Myocyte (in vitro differentiated cells): ENCODE measurements at regions not wholly inside any gene's neighbourhood (a gene's known extent, or its start where the extent isn't known, plus 50 kb on each side); places are given as distances from the start of the nearest gene placed in this dataset.

ENCODE experiments used
- DNase-seq: peaks from one replicate; pipeline ENCODE4 v3.0.0-alpha.2; 2012; ENCODE audit warnings: low read depth

GRCh38 chr4:125062115-125063050 is 252.4 kb upstream of the FAT4 start:
- no peak for DNase-seq

- no peak for DNase-seq
Observed at GRCh38 chr4:125060376-125060775, 254.4 kb upstream of the FAT4 start.

GRCh38 chr4:125049711-125050110 is 265.0 kb upstream of the FAT4 start:
- DNase-seq: no peak

GRCh38 chr4:125045311-125045710 is 269.4 kb upstream of the FAT4 start:
- DNase-seq: no peak

- no peak for DNase-seq
Observed at GRCh38 chr4:125044886-125045285, 269.9 kb upstream of the FAT4 start.

- no peak for DNase-seq
Observed at GRCh38 chr4:125043486-125043885, 271.3 kb upstream of the FAT4 start.

GRCh38 chr4:125042041-125042440 is 272.7 kb upstream of the FAT4 start:
- no peak for DNase-seq

- DNase-seq: no peak
Observed at GRCh38 chr4:125041372-125041930, 273.3 kb upstream of the FAT4 start.

- no peak for DNase-seq
Observed at GRCh38 chr4:125039550-125039949, 275.2 kb upstream of the FAT4 start.

- DNase-seq: no peak
Observed at GRCh38 chr4:125022855-125023501, 291.8 kb upstream of the FAT4 start.

- no peak for DNase-seq
Observed at GRCh38 chr4:125021189-125021588, 293.6 kb upstream of the FAT4 start.

GRCh38 chr4:125020089-125021034 is 294.4 kb upstream of the FAT4 start:
- DNase-seq: no peak

- DNase-seq: no peak
Observed at GRCh38 chr4:125016892-125017299, 297.9 kb upstream of the FAT4 start.

GRCh38 chr4:125013891-125014290 is 300.9 kb upstream of the FAT4 start:
- peak; percentile 7 for DNase-seq

- DNase-seq: no peak
Observed at GRCh38 chr4:125011646-125012045, 299.1 kb upstream of the ANKRD50 start.

- no peak for DNase-seq
Observed at GRCh38 chr4:125010796-125011503, 298.4 kb upstream of the ANKRD50 start.

GRCh38 chr4:125008676-125009075 is 296.1 kb upstream of the ANKRD50 start:
- DNase-seq: no peak

GRCh38 chr4:125004676-125005075 is 292.1 kb upstream of the ANKRD50 start:
- no peak for DNase-seq

GRCh38 chr4:125003840-125004239 is 291.3 kb upstream of the ANKRD50 start:
- no peak for DNase-seq

GRCh38 chr4:124997991-124998390 is 285.5 kb upstream of the ANKRD50 start:
- DNase-seq: no peak
